GM18520 (cell line): ENCODE measurements at regions not wholly inside any gene's neighbourhood (a gene's known extent, or its start where the extent isn't known, plus 50 kb on each side); places are given as distances from the start of the nearest gene placed in this dataset.

Experiments used
- ATAC-seq: cut with Tn5 transposase; IDR thresholded peaks from one replicate; pipeline ENCODE4 v1.9.1; 2021; ENCODE audit not compliant: unreplicated experiment

DNA sequence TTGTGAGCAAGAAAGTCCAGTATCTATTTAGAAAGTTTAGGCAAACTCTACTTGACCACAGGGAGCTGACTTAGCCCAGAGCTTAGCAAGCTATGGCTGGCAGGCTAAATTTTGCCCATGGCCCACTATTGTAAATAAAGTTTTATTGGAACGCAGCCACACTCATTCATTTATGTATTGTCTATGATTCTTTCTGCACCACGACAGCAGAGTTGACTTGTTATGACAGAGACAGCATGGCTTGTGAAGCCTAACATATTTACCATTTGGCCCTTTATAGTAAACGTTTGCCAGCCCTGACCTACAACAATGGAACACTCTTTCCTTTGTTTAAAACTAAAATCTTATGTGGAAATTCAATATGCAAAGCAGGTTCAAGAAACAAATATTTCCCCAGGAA is 100.0 kb upstream of the ZFHX3 start:
- no peak for ATAC-seq

DNA sequence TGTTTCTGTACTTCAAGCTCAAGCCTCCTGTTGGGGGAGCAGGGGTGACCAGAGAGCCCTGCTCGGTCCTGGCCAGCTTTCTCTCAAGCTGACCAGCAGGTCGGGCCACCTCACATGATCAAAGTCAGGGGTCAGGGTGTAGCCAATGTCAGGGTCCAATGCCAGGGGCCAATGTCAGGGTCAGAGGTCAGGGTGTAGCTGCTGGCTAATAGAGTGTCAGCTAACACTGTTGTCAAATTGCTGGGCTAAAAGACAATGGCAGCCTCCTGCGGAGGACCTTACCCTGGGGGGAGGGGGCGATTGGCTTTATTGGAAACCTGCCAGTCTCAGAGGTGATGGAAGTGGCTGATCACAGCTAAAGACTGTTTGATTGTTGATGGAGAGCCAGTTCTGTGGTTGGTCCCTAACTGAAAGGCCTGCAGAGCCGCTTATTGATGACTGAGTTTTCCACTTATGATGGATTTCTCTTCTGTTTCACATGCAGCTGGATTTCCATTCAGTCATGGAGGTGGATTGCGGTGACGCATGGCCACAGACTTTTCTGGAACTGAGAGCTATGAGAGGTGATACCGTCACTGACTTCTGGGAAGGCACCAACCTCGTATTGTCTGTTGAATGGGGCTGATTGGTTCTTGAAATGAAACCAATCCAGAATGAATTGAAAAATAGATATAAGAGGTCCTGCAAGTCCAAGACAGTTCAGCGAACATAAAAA is 97.4 kb upstream of the ZFHX3 start:
- ATAC-seq, result no peak

DNA sequence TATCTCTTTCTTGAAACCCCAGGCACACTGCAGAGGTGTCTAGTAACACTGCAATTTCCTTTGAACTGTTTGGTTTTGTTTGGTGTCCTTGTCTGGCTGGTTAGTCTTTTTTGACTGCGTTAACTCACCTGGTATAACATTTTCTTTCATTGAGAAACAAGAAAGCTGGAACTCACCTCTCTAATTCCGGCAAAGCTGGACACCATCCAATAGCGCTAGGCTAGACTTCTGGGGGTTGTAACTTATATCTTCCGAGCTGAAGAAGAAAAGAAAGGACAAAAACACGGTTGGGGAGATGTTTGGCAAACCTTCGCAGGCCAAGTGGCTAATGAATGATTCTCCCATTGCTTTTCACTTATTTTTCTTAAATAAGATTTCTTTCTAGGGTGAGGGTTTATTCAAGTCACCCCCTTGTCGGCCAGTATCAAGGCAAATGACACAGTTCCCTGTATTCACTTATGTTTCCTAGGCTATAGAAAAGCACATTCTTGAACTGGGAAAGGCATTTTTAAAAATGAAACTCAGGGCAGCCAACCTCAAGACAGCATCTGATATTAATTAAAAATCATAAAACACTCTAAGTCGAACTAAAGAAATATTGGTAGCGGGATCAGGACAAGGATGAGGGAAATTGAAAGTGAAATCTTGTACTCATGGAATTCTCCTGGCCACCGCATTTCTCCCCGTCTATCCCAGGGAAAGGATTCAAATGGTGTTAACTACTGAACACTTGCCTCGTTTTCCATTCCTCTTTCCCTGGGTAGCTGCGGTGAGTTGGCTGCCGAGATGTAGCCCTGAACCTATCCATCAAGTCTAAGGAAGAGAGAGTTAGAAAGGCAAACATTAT is 95.9 kb upstream of the ZFHX3 start:
- no peak for ATAC-seq

DNA sequence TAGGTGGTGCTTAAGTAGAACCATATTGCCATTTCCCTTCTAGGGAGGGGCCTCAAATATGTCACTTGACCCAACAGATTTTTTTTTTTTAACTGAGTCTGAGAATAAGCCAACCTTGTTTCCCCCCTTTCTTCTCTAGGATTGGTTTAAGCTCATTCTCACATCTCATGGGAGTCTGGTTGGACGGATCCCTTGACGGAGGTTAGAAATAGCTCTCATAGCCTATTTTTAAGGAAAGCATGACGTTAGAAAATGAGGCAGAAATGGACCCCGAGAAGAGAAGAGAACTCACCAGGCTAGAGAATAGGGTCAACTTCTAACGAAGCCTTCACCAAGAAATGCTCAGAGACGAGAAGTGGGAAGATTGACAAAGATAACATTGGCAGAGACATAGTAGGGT is 95.1 kb upstream of the ZFHX3 start:
- ATAC-seq, result no peak

DNA sequence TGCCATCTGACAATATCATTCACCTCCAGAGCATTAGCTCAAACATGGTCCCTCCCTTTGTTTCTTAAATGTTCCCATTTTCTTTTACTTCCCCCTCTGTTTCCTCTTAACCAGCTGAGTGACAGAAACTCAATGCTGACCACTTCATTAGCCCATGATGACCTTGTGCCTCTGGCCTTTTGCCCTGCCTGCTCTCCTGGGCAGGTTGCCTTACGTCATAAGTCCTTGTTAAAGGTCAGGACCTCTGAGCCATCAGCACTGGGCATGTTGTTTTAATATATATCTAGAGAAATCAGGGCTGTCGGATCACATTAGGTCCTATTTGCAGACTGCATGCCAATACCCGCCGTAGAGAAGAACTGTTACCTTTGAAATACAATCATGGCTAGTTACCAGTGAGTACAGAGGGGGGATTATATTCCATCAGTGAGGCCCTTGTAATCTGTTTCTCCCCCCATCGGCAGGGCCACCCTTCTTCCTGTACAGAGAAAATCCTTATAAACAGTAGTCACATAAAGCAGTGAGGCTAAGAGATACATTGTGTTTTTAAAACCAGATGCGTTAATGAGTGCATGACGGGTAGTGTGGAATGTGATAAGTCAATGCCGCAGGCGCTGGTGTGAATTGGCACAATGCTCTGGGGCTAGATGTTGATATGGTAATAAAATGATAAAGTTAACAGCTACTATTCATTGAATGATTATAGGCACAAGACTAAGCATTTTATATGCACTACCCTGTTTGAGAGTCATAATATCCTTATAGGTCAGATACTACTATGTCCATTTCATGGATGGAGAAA is 94.3 kb upstream of the ZFHX3 start:
- no peak for ATAC-seq

DNA sequence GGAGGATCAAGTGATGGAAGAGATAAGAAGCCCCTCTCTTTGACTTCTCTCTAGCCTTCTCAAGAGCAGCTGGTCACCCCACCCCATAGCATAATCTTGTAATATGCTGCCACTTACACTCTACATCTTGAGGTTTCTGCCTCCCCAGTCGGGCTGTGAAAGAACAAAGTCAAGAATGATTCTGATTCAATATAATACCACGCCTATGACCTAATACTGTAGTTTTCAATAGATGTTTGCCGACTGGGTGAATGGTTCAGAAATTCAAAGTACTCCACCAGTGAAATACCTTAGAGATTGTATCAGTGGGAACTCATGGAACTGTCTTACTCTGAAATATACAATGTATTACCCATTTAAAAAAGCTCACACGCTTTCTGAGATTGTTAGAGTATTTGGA is 93.0 kb upstream of the ZFHX3 start:
- ATAC-seq, result no peak

DNA sequence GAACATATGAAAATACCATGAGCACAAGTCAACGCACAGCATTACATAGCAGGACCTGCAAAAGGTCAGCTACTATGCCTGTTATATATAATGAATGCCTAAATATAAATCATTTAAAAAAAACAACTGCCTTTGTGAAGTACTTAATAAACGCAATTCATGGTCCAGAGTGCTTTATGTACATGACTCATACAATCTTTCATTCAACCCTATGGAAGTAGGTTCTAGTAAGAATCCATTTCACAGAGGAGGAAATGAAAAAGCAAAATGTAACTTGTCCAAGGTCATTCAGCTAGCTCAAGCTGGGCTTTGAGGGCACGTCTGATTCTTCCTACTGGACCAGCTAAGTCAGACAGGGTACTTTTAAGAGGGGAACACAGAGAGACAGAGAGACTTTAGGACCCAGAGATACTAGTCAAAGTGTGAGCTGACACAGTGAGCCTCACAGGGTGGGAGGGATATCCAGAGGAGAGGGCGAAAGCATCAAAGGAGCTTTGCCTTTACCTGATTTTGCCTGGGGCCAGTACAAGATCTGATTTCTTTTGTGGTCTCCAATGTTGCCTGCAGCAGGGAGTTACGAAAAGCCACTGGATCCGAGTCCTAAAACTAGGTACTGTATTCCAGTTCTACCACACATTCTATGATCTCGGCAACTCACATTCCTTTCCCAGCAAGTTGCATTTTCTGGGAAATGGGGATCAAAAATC is 83.4 kb upstream of the ZFHX3 start:
- ATAC-seq, result no peak

DNA sequence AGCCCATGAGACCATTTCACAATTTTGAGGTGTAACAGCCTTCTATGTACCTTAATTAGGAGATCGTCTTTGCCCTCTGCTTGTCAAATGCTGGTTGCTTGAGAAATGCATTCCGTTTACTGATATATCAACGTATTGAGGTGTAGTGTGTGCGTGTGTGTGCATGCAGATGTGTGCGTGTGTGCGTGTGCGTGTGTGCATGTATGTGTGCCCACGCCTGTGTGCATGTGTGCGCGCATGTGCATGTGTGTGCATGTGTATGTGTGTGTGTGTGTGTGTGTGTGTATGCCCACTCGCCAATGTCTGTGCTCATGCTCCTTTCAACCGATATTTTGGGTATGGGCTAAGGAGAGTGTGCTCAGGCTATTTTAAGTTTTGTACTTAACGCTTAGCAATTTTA is 81.5 kb upstream of the ZFHX3 start:
- ATAC-seq, result no peak

DNA sequence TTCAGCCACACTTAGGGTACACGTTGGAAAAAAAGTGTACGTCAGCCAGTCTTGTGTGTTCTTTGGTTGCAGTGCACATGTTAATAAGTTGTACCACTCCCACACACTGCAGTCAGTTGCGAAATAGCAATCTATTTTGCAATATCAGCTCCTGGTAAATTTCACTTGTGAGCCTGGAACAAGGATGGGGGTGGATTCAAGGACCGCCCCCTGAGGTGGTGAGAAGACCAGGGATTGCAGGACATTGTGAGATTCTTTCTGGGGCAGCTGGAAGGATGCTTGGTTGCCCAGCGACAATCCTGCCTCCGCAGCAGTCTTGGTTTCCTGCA is 78.6 kb upstream of the ZFHX3 start:
- ATAC-seq, result no peak

DNA sequence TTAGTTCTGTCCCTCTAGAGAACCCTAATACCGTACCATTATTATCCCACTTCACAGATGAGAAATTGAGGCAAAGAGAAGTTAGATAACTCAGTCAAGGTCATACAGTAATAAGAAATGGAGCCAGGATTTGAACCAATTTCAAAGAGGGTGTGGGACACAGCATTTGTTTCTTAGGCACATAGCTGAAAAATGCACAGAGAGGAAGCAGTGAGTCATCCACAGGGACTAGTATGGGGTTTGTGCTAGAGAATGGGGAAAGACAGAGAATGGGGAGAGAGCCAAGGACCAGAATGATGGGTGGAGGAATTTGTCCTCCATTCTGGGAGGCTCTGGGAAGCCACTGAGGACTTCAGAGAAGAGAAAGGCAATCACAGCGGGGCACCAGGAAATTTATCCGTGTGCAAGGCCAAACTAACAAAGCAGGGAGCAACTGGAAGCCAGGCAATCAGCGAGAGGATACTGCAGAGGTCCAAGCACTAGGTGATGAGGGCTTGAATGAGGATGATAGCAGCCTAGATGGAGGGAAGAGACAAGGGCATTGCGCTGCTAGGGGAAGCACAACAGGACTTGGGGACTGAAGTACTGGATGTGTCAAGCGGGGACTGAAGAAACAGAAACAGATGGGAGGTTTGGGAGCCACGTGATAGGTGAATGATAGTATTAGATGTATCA is 78.1 kb upstream of the ZFHX3 start:
- ATAC-seq, result no peak

DNA sequence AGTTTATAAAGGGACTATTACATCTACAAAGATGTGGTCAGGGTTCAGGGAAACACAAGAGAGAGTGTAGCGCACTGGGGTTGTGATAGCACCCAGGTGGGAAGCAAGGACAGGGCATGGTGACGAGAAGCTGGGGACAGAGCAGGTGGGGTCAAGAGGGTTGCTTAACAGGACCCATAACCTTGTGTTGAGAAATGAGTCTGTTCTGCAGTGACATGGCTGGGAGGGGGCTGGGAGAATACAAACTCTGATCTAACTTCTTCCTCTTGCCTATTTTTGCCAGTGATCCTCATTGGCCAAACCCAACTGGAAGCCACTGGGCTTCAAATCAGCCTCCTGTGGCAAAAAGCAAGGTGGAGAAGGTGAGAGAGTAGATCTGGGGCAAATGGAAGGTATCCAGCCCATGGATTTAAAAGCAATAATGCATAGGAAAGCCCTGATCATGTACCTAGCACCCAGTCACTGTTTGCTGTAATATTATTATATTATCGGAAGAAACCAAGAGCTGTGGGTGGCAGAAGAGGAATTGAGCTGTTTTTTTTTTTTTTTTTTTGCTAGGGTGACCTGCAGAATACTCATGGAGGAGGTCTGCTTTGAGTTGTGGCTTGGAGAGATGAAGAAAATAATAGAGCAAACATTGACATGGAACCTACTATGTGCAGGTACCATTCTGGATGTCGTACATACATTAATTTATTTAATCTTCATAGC is 76.9 kb upstream of the ZFHX3 start:
- no peak for ATAC-seq

DNA sequence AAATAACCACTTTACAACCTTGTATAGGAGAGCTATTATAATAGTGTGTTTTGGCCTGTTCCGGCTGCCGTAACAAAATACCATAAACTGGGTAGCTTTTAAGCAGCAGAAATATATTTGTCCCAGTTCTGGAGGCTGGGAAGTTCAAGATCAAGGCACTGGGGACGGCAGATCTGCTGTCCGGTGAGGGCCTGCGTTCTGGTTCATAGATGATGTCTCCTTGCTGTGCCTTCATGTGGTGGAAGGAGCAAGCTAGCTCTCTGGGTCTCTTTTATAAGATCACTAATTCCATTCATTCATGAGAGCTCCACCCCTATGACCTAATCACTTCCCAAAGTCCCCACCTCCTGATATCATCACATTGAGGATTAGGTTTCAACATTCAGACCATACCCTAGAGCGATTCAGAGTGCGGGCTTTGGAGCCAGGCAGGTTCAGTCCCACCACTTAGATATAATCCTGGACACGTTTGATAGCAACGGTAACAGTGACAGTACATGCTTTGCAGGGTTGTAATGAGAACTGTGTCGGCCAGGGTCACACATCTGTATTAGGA is 76.2 kb upstream of the ZFHX3 start:
- ATAC-seq, result no peak

DNA sequence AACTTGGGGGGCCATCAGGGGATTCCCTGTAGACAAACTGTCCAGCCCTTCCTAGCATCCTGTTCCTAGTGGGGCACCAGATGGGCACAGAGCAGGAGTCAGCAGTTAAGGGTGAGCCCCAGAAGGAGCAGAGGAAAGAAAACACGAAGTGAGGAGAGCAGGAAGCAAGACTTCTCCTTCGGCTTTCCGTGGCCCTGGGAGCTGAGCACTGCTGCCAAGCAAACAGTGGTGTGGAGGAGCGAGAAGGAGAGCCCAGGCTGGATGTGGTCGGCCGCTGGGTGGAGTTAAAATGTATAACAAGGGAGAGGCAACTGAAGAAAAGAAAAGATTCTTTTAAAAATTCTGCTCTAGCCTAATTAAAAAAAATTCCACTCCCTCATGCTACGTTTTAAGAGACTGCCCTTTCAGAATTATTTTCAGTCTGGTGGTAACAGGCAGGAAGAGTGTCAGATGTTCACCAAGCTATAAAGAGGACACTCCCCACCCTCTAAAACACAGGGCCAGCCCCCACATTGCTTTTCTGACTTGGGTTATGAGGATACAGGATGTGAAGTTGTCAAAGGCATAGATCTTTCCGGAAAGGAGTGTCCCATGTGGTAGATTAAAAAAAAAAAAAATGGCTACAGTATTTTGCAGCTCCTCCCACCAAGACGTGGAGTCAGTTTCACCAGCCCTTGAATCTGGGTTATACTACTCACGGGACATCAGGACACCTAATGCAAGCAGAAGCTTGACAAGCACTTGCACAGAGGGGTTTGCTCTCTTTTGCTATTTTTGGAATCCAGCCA is 74.9 kb upstream of the ZFHX3 start:
- ATAC-seq, result no peak

DNA sequence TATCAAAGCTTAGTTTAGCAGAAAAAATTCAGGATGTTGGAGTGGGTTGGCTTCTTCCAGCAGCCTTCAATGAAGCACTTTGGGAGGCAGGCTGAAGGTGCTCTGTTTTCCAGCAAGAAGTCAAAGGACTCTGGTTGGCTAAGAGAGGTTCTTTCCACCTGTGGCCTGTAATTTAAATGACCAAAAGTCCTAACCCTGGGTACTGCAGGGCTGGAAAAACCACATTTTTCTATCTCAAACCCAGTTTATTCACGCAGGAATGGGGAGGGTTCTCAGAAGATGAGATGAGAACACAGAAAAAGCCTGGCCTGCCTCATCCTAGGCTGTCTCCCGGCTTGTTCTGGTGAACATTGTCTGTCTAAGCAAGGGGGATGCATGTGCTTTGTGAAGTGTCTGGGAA is 68.6 kb upstream of the ZFHX3 start:
- ATAC-seq, result no peak

DNA sequence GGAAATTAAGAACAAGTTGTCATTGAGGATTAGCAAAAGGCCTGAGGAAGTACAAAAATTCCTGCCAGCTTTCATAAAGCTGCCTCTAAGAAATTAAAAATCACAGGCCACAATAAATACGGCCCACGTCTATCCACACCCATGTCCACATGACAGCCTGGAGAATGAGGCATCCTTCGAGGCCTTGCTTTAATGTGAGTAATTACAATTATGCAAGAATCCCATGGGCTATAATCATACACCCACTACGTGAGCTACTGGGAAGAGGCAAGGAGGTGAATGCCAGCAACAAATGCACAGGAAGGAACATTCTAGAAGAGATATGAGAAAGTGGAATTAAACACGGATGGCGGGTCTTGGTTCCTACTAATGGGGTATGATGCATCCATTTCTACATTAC is 65.4 kb upstream of the ZFHX3 start:
- no peak for ATAC-seq

DNA sequence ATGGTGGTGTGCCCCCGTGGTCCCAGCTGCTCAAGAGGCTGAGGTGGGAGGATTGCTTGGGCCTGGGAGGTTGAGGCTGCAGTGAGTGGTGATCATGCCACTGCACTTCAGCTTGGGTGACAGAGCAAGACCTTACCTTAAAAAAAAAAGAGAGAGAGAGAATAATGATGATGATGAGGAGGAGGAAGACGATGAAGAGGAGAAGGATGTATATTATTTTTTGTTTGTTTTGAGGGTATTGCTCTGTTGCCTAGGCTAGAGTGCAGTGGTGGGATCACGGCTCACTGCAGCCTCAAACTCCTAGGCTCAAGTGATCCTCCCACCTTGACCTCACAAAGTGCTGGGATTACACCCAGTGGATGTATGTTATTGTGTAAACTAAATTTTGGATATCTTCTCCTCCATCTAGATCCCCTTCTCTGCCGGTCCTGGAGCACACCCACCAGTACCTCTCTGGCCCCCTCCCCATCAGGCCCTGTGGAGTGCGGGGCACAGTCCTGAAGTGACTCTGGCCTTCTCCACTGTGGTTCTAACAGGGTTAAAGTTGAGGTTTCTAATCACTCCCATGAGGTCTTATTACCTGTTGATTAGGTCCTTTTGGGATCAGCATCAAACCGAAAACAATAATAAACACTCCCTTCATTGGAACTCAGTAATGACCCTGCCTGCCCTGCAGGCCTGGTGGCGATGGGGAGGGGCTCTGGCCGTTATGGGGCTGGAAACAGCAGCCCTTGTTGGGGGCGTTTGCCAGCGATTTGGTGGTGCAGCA is 60.5 kb upstream of the ZFHX3 start:
- ATAC-seq, result no peak

DNA sequence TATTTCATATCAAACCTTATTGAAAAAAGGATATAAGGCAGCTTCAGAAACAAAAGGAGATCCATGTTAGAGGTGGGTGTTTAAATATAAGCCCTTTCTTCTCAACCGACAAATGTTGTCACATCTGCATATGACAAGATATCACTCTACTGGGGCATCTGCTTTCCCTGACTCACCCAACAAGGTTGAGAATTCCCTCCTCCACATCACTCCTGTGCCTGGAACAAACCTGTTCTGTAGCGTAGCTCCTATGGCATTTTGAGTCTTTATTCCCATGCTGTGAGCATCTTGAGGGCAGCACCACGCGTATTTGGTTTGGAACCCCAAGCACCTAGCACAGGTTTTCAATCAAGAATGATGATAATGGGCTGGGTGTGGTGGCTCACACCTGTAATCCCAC is 59.4 kb upstream of the ZFHX3 start:
- ATAC-seq, result no peak

DNA sequence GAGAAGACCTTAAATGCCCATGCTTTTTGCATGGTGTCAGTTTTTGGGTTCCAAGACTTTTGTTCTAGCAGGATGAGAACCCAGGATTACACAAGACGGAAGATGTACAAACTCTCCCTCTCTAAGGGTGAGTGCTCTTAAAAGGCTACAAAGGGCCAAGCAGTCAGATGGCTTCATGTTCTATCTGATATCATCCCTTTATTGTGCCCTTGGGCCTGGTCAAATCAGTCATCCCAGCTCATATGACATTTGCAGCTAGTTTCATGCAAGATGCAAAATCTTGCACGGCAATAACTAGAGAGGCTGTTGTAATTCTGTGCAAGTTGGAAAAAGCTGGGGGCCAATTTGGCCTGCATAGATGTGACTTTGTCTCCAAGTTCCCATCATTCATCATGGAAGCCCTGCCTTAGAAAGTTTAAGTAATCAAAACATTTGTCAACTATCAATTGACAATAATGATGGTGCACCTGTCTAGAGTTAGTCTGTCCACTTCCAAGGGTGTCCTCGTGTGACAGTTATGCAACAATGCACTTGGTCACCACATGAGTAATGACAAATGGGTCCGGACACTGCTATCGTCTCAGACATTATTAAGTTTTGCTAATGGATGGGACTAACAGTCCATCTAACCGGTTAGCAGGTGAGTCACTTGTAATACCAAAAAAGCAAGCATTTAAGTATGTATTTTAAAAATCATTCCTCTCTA is 58.6 kb upstream of the ZFHX3 start:
- ATAC-seq, result no peak
